ENCODE measurements at regions not wholly inside any gene's neighbourhood (a gene's known extent, or its start where the extent isn't known, plus 50 kb on each side); places are given as distances from the start of the nearest gene placed in this dataset.

GRCh38 chr18:68494802-68495581 lies 219.9 kb downstream of the TMX3 start:
- no peak for DNase-seq (ENCODE audit: extremely low read depth, insufficient read length)
- no peak for TF ChIP-seq CTCF (IDR thresholded peaks at IDR 0.05; ENCODE audit: insufficient read depth, low read length, poor library complexity, severe bottlenecking)

GRCh38 chr18:68489013-68489792 lies 225.7 kb downstream of the TMX3 start:
- H3K4me3 ChIP-seq (replicated peaks; ENCODE audit: low read depth, low read length) = no peak overlapping the region
- no peak for TF ChIP-seq CTCF (IDR thresholded peaks at IDR 0.05; ENCODE audit: insufficient read depth, low read length, poor library complexity, severe bottlenecking)
- no peaks in the 10 kb centered on the region for H3K36me3 ChIP-seq (ENCODE audit: control insufficient read depth, insufficient read depth, low read length)
- no peak for DNase-seq (ENCODE audit: extremely low read depth, insufficient read length)
- no peaks in the 10 kb centered on the region for H3K27me3 ChIP-seq (replicated peaks; ENCODE audit: control insufficient read depth, insufficient read depth, low read length)

More at GRCh38 chr18:68494802-68495581, 219.9 kb downstream of the TMX3 start:
- Histone ChIP-seq H3K27me3 (replicated peaks; ENCODE audit: control insufficient read depth, insufficient read depth, low read length) (no peaks in the 10 kb centered on the region), H3K36me3 (ENCODE audit: control insufficient read depth, insufficient read depth, low read length) (no peaks in the 10 kb centered on the region), H3K4me3 (replicated peaks; ENCODE audit: low read depth, low read length) (no peak overlapping the region)

- Histone ChIP-seq H3K36me3 (ENCODE audit: control insufficient read depth, insufficient read depth, low read length) (no peaks in the 10 kb centered on the region), H3K4me3 (replicated peaks; ENCODE audit: low read depth, low read length) (no peak overlapping the region), H3K27me3 (replicated peaks; ENCODE audit: control insufficient read depth, insufficient read depth, low read length) (no peaks in the 10 kb centered on the region)
- no peak for TF ChIP-seq CTCF (IDR thresholded peaks at IDR 0.05; ENCODE audit: insufficient read depth, low read length, poor library complexity, severe bottlenecking)
- no peak for DNase-seq (ENCODE audit: extremely low read depth, insufficient read length)
Measured at GRCh38 chr18:68484241-68484640, 230.7 kb downstream of the TMX3 start.

DNA sequence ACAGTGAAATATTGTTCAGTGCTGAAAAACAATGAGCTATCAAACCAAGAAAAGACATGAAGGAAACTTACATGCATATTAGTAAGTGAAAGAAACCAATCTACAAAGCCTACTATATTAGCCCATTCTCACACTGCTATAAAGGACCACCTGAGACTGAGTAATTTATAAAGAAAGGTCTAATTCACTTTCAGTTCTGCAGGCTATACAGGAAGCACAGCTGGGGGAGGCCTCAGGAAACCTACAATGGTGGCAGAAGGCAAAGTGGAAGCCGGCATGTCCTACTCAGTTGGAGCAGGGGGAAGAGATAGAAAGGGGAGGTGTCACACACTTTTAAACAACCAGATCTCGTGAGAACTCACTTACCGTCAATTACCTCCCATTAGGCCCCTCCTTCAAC lies 232.1 kb downstream of the TMX3 start:
- TF ChIP-seq CTCF (IDR thresholded peaks at IDR 0.05; ENCODE audit: insufficient read depth, low read length, poor library complexity, severe bottlenecking) = no peak
- DNase-seq (ENCODE audit: extremely low read depth, insufficient read length) = no peak
- H3K36me3 ChIP-seq (ENCODE audit: control insufficient read depth, insufficient read depth, low read length) = no peaks in the 10 kb centered on the region
- H3K4me3 ChIP-seq (replicated peaks; ENCODE audit: low read depth, low read length) = no peak overlapping the region
- H3K27me3 ChIP-seq (replicated peaks; ENCODE audit: control insufficient read depth, insufficient read depth, low read length) = no peaks in the 10 kb centered on the region

DNA sequence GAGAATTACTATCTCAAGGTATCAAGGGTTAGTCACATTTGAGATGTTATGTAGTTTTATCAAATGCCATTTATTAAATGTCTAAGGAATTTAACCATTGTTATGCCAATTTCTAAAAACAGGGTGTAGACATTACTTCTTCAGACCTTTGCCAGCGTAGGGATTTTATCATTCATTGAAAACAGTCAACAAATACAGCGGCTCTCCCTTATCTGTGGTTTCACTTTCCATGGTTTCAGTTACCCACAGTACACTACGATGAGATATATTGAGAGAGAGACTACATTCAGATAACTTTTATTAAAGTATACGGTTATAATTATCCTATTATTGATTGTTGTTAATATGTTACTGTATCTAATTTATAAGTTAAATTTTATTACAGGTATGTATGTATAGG lies 234.7 kb downstream of the TMX3 start:
- Histone ChIP-seq H3K36me3 (ENCODE audit: control insufficient read depth, insufficient read depth, low read length) (no peaks in the 10 kb centered on the region), H3K4me3 (replicated peaks; ENCODE audit: low read depth, low read length) (no peak overlapping the region), H3K27me3 (replicated peaks; ENCODE audit: control insufficient read depth, insufficient read depth, low read length) (no peaks in the 10 kb centered on the region)
- no peak for DNase-seq (ENCODE audit: extremely low read depth, insufficient read length)
- no peak for TF ChIP-seq CTCF (IDR thresholded peaks at IDR 0.05; ENCODE audit: insufficient read depth, low read length, poor library complexity, severe bottlenecking)

All from GM06990 (cell line).